Stimulated activated CD4-positive, alpha-beta T cell treated with anti-CD3 and anti-CD28 coated beads, Interleukin-4, amount 100 ng/mL, for 24 hours (primary cell): ENCODE measurements at regions not wholly inside any gene's neighbourhood (a gene's known extent, or its start where the extent isn't known, plus 50 kb on each side); places are given as distances from the start of the nearest gene placed in this dataset.
"Not testable (repeated sequence)": the region's sequence is repeated elsewhere in the genome, so short reads cannot be mapped to it uniquely, and the experiment has no call there.

Experiments used
- DNase-seq: peaks from one replicate; pipeline ENCODE4 v3.0.0-alpha.2; 2020

DNA sequence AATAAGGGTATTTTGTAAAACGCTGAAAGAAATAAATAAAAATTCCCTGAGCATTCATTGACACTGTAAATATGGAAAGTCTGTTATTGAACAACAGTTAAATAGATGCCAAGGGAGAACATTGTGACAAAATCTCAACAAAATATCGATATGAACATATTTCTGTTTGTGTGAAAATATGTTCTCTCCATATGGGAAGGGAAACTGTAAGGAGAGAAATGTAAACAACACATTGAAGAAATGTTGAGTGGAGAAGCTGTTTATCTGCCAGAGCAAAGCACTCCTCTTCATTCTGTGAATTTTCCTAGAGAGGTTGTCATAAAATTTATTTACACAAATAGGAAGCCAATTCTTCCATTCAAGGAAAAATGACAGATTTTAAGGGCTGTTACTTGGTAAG lies 57.1 kb upstream of the EOMES start:
- no peak for DNase-seq

DNA sequence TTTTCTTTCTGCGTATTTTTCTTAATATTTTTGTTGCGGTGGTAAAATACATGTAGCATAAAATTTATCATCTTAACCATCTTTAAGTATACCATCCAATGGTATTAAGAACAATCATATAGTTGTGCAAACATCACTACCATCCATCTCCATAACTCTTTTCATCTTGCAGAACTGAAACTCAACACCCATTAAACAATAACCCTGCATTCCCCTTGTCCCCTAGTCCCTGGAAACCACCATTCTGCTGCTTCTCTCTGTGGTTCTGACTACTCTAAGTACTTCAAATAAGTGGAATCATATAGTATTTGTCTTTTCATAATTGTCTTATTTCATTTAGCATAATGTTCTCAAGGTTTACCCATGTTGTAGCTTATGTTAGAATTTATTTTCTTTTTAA lies 67.3 kb upstream of the EOMES start:
- no peak for DNase-seq

DNA sequence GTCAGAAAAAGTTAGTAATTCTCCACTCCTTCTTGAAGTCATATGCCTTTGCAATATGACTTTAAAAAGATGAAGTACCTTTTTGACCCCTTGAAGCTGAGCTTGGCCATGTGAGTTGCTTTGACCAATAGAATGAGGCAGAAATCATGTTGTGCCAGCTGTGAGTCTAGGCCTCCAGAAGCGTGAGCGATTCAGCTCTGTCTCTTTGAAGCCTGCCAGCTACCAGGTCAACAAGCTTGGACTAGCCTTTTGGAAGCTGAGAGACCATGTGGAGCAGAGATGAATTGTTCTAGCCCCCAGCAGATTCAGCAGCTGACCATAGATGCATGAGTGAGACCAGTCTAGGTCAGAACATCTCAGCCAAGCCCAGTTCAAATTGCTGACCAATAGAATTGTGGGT lies 69.8 kb upstream of the EOMES start:
- no peak for DNase-seq

DNA sequence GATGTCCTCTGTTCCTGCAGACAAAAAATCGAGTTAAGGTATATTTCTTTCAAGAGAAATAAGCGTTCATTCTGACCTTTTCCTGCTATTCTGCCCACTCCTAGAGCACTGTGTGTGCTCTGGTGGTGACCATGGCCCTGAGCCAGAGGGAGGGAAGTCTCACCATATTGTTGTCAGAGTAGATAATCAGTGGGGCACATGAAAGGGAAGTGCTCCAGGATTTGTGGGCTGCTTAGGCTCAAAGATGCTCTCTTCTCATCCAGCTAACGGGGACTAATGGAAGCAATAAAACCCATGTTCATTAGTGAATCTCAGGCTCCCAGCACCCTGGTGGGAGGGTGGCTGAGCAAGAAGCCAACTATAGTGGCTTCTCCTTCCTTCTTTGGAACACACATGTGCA lies 70.7 kb upstream of the EOMES start:
- DNase-seq = no peak

DNA sequence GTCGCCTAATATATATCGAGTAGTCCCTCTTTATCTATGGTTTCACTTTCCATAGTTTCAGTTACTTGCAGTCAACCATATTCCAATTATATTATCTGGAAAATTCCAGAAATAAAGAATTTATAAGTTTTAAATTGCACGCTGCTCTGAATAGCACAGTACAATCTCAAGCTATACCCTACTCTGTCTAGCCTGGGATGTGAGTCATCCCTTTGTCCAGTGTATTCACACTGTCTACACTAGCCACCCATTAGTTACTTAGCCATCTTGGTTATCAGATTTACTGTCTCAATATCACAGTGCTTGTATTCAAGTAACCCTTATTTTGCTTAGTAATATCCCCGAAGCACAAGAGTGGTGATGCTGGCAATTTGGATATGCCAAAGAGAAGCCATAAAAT lies 72.1 kb upstream of the EOMES start:
- no peak for DNase-seq

DNA sequence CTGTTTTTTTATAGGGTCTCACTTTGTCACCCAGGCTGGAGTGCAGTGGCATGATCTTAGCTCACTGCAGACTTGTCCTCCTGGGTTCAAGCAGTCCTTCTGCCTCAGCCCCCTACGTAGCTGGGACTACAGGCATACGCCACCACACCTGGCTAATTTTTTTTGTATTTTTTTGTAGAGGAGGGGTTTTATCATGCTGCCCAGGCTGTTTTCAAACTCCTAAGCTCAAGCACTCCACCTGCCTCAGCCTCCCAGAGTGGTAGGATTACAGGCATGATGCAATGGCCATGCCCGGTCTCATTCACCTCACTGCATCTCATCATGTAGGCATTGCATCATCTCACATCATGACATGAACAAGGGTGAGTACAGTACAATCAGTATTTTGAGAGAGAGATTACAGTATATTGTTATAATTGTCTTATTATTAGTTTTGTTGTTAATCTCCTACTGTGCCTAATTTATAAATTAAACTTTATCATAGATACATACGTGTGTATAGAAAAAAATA lies 74.3 kb upstream of the EOMES start:
- no peak for DNase-seq

DNA sequence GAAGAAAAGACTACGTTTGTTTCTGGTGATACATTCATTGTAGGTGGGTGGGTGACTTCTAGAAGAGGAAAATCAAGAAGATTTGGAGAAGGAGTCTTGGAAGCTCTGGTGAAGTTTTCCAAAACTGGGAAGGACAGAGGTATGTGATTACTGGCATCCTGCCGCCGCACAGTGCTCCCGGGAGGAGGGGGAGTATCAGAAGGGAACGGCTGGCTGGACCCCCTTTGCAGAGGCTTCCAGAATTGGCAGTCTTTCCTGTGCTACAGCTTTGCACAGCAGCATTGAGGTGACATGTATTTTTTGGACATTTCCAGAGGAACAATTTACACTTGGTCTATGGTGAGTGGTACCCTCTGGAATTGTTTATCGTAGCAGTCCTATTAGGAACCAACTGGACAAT lies 75.7 kb upstream of the EOMES start:
- no peak for DNase-seq

DNA sequence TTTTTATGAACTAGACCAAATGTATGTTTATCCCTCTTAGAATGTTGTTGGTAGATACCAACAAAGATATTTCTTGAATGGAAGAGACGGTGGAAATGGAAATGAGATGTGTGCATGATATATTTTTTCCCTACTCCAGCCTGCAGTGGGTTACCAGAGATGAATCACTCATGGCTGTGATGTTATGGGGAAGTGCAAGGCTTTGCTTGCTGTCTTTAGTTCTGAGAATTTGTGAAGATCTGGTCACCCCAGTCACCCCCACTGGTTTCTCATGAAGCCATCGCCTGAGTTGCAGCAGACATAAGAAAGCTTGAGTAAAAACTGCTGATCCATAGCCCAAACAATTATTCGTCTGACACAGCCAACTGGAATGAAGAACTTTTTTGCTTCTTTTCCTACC lies 78.1 kb upstream of the EOMES start:
- no peak for DNase-seq

DNA sequence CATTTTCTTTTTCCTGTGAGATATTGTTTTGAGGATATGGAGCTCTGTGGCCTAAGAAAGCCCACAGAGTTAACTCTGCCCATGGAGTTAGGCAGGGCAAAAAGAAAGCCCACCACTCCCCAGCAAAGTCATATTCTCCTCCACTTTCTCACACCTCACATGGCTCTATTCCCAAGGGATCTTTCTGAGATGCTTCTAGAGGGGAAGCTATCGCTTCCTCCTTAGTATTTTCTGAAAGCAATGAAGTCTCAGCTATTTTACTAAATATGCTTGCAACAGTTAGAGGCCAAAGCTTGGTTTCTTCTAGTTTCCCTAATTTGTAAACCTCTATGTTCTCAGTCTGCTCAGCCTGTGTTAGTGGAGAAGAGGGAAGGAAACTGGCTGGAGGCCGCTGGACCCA lies 80.3 kb upstream of the EOMES start:
- DNase-seq = no peak

DNA sequence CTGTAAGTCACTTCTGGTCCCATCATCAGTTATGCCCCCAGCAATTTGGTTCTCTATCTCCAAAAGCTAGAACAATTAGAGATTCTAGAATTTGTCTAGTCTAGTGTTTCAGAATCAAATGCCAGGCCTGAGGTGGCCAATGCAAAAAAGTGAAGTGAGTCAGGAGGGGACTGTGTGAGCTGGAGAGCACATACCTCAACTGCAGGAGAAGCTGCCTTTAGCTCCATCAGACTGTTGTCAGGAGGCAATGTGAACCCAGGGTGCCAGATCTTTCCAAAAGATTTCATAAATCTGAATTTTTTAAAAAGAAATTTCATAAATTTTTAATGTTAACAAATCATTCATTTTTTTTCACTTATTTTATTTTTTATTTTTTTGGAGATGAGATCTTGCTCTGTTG lies 80.7 kb upstream of the EOMES start:
- DNase-seq = no peak

DNA sequence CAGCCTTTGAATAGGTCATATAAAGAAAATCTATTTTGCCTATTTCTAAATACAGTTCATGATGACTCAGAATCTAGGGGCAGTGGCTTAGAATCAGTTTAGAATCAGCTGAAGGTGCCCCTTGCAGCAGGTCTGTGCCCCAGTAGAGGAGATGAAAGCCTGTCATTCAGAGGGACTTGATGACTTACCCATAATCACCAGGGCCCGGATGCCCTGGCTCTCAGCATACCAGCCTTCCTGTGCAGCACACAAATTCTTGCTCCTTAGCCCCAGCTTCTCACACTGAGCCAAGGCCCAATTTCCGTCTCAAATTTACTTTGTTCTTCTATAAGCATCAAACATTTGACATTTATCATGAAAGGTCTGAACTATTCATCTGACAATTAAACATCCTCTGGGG lies 83.2 kb upstream of the EOMES start:
- DNase-seq = no peak

DNA sequence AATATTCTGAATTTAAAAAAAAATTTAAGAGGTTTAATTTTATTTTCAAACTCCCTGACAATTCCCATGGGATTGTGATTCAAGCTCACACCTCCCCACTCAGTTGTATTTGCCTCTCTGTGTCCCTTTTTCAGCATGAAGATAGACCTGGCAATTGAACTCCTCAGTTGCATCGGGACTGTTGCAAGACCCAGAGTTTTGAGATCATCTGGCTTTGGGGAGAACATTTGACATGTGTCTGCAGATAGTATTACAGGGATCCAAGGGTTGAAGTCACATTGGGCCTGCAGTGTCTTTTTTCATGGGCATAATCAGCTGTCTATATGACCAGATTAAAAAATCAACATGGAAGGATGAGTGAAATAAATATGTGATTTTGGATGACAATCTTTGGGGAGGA lies 91.1 kb upstream of the EOMES start:
- no peak for DNase-seq

DNA sequence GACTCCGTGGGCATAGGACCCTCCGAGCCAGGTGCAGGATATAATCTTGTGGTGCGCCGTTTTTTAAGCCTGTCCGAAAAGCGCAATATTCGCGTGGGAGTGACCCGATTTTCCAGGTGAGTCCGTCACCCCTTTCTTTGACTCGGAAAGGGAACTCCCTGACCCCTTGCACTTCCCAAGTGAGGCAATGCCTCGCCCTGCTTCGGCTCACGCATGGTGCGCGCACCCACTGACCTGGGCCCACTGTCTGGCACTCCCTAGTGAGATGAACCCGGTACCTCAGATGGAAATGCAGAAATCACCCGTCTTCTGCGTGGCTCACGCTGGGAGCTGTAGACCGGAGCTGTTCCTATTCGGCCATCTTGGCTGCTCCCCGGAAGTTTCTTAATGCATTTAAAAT lies 99.5 kb upstream of the EOMES start:
- not testable (repeated sequence) for DNase-seq

DNA sequence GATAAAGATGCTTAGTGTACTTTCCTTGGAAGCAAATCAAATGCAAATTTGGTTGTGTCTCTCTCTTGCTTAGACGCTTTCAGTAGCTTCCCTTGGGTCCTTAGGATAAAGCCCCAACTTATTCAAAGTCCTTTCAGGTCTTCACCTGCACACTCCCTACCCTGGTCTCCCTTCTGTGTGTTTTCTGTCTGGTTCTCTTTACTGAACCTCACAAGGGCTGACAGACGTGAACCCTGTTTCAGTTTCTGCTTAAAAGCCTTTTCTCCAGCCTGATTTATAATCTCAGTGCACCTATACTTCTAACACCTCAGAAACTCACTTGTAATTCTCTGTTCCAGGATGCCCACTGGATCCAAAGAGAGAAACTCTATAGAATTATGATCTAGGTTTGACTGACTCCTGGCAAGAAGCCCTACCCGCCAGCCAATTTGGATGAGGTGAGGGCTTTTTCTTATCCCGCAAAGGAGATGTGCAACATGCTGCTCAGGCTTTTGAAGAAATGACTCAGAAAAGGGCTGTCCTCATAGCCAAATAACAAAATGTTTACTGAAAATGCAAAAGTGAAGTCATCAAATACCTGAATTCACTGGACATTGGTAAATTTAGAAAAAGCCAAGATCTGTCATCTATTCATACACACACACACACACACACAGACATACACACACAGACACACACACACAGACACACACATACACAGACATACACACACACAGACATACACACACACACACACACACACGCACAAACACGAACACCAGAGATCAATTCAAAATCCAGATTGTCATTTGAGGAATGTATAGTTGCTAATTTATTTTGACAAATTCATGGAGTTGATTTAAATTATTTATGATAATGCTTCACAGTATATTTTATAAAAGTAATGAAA lies 102.4 kb upstream of the EOMES start:
- DNase-seq = no peak

DNA sequence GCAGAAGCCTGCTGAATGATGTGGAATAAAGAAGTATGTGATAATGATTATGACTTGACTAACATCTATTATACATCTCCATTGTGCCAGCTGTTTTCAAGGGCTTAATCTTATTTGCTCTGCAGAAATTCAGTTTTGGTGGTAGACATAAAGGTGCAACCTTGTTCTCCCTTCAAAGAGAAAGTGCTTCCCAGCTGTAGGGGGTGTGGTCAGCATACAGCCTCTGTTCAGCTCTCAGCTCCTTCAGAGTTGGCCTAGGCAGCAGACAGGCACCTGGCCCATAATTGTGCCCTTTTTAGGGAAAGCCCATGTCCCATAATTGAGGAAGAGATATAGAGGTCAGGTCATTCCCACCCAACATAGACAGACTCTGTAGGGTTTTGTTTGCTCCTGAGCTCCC lies 104.3 kb upstream of the EOMES start:
- no peak for DNase-seq

DNA sequence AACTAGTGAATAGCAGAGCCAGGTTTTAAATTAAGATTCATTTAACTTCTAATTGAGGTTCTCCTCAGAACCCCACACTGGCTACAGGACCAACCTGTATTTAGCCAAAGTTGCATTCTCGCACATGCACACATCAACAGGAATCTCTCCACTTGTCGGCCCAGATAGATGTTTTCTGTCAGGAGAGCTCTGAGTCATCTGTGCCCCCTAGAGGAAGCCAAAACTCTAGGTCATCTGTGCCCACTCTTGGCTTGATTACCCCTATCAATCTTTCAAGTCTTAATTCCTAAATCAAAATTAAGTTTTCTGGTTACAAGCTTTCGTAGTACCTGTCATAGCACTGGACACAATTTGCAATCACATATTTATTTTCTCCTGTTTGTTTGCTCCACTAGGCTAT lies 104.9 kb upstream of the EOMES start:
- no peak for DNase-seq

DNA sequence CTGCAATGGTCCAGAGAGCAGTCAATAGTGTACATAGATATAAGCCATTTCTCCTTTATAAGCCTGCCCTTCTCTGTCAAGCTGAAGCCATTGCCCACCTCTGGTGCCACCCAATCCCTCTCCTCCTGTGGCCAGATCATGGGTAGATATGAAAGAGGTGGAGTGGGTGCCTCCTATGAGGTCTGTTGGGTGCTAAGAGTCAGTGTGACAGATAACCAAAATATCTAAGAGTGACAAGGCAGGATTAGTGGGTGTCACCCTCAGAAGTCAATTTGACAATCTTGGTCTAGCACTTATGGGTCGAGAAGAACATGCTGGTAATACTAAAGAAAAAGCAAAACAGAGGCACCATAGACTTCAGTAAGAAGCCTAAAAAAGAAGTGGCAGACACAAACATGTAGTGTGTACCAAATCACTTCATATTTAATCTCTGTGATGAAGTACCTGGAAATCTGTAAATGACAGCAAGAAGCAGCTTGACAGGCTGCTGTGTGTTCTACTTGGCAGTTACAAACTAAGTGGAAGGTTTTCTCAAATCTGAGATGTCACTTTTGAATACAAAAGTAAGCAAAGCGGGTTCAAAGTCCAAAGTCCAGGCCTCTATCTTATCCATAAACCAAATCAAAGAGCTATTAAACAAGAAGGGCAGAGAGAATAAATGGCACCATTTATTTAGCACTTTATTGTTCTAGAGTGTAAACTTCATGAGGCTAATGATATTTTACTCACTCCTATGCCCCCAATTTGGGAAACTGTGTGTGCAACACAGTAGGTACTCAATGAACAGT lies 118.9 kb upstream of the EOMES start:
- no peak for DNase-seq

DNA sequence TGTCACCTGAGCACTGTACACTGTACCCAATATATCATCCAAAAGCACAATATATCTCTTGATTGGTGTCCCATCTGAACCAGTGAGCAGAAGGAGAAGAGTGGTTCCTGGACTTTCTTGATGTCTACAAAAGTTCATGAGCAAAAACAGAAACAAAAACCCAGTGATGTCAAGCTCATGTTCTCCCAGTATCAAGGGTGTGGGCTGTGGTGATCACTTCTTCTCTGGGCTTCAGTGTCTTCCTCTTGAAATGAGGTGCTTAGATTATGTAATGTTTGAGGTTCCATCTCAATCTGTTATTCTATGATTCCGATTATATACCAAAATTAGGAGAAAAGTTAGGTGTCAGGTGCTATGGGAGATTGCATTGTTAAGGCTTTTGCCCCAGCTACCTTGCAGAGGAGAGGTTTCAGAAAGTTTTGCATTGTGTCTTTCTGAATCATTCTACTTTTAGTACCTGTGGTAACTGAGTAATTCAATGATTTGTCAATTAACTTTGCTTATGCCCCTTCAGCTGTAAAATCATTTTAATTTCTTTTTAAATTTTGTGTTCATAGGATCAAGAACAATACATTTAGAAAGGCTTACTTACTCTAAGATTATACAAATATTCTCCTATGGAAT lies 122.0 kb upstream of the EOMES start:
- DNase-seq = no peak

DNA sequence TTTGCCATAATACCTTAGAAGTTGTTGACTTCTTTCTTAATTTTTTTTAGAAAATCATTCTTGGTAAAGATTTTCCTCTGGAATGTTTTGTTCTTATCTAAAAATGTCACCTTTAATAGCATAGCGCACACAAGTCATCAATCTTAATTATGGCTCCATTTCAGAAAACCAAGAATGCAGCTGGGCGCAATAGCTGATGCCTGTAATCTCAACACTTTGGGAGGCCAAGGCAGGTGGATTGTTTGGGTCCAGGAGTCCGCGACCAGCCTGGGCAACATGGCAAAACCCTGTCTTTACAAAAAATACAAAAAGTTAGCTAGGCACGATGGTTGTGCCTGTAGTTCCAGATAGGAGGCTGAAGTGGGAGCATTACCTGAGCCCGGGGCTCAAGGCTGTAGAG lies 125.6 kb upstream of the EOMES start:
- DNase-seq = no peak

DNA sequence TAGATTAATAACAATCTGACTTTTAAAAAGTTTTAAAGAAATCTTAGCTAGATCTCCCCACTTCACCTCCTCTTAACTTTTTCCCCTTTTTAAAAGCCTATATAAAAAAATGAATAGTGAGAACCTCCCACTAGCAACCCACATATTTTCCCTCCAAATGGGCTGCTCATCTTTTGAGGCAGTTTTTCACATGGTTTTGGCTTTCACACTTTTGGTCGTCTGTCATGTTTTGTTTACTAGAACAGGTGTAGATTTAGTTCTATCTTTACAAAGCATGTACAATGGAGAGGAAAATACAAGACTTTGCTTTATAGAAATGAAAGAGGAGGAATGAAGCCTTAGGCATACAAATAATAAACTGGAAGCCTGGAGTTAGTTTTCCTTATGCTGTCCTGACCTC lies 126.7 kb upstream of the EOMES start:
- DNase-seq = no peak

DNA sequence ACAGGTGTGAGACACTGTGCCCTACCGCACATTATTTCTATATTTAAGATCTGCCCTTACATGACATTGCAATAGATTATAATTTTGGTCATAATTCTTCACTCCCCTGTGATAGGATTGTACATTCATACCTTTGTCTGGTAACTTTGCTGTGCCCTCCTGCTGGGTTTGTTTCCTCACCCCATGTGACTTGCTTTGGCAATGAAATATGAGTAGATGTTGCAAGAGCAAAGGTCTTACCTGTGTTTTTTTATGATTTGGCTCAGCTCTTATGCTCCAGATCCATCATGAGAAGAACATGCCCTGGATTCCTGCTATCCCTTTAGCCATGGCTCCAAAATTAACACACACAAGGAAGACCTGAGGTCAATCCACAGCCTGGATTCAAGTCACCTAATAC lies 137.7 kb upstream of the EOMES start:
- DNase-seq = no peak

DNA sequence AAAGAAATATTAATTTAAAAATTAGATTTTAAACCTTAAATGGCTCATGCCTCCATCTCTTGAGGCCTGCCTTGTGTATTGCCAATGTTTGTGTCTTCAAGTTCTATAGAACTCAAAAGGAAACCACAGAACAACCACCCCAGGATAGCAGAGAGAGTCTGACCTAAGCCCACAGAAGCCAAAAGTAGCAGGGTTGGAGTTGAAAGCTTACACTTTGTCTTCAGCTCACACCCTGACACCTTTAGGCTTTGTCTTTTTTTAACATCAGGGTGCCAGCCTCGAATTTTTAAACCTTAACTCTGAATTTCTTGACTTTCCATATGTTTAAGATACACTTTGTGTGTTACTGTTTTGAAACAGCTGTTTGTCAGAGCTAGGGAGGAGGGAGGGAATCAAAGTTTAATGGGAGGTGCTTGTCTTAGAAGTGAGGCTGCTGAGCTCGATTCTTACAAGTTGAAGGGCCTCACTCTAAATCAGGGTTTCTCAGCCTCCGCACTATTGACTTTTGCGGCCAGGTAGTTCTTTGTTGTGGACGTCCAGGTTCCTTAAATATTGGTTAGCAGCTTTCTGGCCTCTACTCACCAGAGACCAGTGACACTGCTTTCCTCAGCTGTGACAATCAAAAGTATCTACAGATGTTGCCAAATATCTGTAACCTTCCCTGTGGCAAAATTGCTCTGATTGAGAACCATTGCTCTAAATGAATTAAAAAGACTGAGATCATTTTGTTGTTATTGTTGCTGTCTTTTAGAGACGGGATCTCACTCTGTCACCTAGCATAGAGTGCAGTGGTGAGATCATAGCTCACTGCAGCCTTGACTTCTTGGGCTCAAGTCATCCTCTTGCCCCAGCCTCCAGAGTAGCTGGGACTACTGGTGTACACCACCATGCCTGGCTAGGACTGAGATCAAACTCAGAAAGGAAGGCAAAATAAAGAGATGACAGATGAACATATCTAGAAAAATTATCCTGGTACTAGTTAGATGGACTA lies 139.2 kb upstream of the EOMES start:
- DNase-seq = no peak

DNA sequence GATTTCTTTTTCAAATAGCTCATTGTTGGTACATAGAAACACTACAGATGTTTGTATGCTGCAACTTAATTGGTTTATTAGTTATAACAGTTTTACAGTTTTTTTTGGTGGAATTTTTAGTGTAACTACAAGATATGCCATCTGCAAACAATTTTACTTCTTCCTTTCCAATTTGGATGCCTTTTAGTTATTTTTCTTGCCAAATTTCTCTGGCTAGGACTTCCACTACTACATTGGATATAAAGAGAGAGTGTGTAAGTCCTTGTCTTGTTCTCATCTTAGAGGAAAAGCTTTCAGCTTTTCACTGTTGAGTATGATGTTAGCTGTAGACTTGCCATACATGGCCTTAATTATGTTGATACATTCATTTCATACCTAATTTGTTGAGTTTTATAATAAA lies 143.6 kb upstream of the EOMES start:
- no peak for DNase-seq
